ENCODE measurements at regions not wholly inside any gene's neighbourhood (a gene's known extent, or its start where the extent isn't known, plus 50 kb on each side); places are given as distances from the start of the nearest gene placed in this dataset.

- 87 to 100% methylated on average over 1 to 3 of the region's 3 CpGs for WGBS, 2 donors
- Histone ChIP-seq H3K27ac (no peak overlapping the region), H3K9me3 (no peaks in the 10 kb centered on the region), H3K36me3 (no peaks in the 10 kb centered on the region), H3K4me1 (peaks cover 0 to 4% (median 0%) of the 10 kb centered on the region in 4 donors), H3K27me3 (no peaks in the 10 kb centered on the region), H3K4me3 (no peak overlapping the region)
- ATAC-seq (ENCODE audit: low FRiP score in 2 of 2) = no peak
- no peak for TF ChIP-seq POLR2A (IDR thresholded peaks at IDR 0.05)
- TF ChIP-seq CTCF (IDR thresholded peaks at IDR 0.05) = no peak
- no peak for TF ChIP-seq EP300 (IDR thresholded peaks at IDR 0.05)
- no peak for TF ChIP-seq POLR2AphosphoS5 (IDR thresholded peaks at IDR 0.05)
- no peak for DNase-seq
These were observed 198.2 kb downstream of the CYP26B1 start for GRCh38 chr2:71949537-71949798.

GRCh38 chr2:71948781-71949536 lies 198.7 kb downstream of the CYP26B1 start:
- DNase-seq = no peak
- Histone ChIP-seq H3K4me3 (no peak overlapping the region), H3K36me3 (no peaks in the 10 kb centered on the region), H3K4me1 (peaks cover 0 to 4% (median 0%) of the 10 kb centered on the region in 4 donors), H3K27ac (no peak overlapping the region), H3K9me3 (no peaks in the 10 kb centered on the region), H3K27me3 (no peaks in the 10 kb centered on the region)
- TF ChIP-seq EP300 (IDR thresholded peaks at IDR 0.05) = no peak
- TF ChIP-seq POLR2AphosphoS5 (IDR thresholded peaks at IDR 0.05) = peak in 1 of 2 donors; percentile 19
- WGBS, 2 donors = 79 to 82% methylated on average over 11 of the region's 11 CpGs
- peak; percentile 39 to 77 for ATAC-seq (ENCODE audit: low FRiP score in 2 of 2)

- no peak overlapping the region for H3K27ac ChIP-seq
- TF ChIP-seq POLR2A (IDR thresholded peaks at IDR 0.05) (no peak), POLR2AphosphoS5 (IDR thresholded peaks at IDR 0.05) (no peak), CTCF (IDR thresholded peaks at IDR 0.05) (no peak), EP300 (IDR thresholded peaks at IDR 0.05) (no peak)
- H3K4me3 ChIP-seq = no peak overlapping the region
- H3K9me3 ChIP-seq = no peaks in the 10 kb centered on the region
- H3K4me1 ChIP-seq = peaks cover 0 to 4% (median 0%) of the 10 kb centered on the region in 4 donors
- H3K36me3 ChIP-seq = no peaks in the 10 kb centered on the region
- ATAC-seq (ENCODE audit: low FRiP score in 2 of 2) (no peak), DNase-seq (no peak)
- 89 to 96% methylated on average over 5 of the region's 5 CpGs for WGBS, 2 donors
- no peaks in the 10 kb centered on the region for H3K27me3 ChIP-seq
These were observed 199.9 kb downstream of the CYP26B1 start for GRCh38 chr2:71947809-71948208.

GRCh38 chr2:71945603-71945959 lies 202.1 kb downstream of the CYP26B1 start:
- H3K4me1 ChIP-seq = no peaks in the 10 kb centered on the region
- WGBS, 2 donors = 83 to 92% methylated on average over 6 to 8 of the region's 8 CpGs
- H3K36me3 ChIP-seq = no peaks in the 10 kb centered on the region
- no peak for TF ChIP-seq POLR2AphosphoS5 (IDR thresholded peaks at IDR 0.05)
- no peak for TF ChIP-seq POLR2A (IDR thresholded peaks at IDR 0.05)
- no peak for TF ChIP-seq EP300 (IDR thresholded peaks at IDR 0.05)
- TF ChIP-seq CTCF (IDR thresholded peaks at IDR 0.05) = no peak
- no peak overlapping the region for H3K27ac ChIP-seq
- no peak overlapping the region for H3K4me3 ChIP-seq
- no peaks in the 10 kb centered on the region for H3K27me3 ChIP-seq
- H3K9me3 ChIP-seq = no peaks in the 10 kb centered on the region
- ATAC-seq (ENCODE audit: low FRiP score in 2 of 2) (no peak), DNase-seq (no peak)

- Histone ChIP-seq H3K27ac (no peak overlapping the region), H3K4me3 (no peak overlapping the region), H3K4me1 (no peaks in the 10 kb centered on the region), H3K27me3 (no peaks in the 10 kb centered on the region), H3K36me3 (no peaks in the 10 kb centered on the region), H3K9me3 (no peaks in the 10 kb centered on the region)
- TF ChIP-seq CTCF (IDR thresholded peaks at IDR 0.05) (no peak), POLR2AphosphoS5 (IDR thresholded peaks at IDR 0.05) (no peak), POLR2A (IDR thresholded peaks at IDR 0.05) (no peak), EP300 (IDR thresholded peaks at IDR 0.05) (no peak)
- no peak for DNase-seq
- ATAC-seq (ENCODE audit: low FRiP score in 2 of 2) = no peak
- 85 to 86% methylated on average over 13 of the region's 13 CpGs for WGBS, 2 donors
These were observed 202.7 kb downstream of the CYP26B1 start for GRCh38 chr2:71944806-71945602.
